GM21723 (cell line): ENCODE measurements at regions not wholly inside any gene's neighbourhood (a gene's known extent, or its start where the extent isn't known, plus 50 kb on each side); places are given as distances from the start of the nearest gene placed in this dataset.

Experiments
- ATAC-seq: cut with Tn5 transposase; IDR thresholded peaks from one replicate; pipeline ENCODE4 v1.9.1; 2021; ENCODE audit warnings: mild to moderate bottlenecking, moderate library complexity; ENCODE audit not compliant: unreplicated experiment

DNA sequence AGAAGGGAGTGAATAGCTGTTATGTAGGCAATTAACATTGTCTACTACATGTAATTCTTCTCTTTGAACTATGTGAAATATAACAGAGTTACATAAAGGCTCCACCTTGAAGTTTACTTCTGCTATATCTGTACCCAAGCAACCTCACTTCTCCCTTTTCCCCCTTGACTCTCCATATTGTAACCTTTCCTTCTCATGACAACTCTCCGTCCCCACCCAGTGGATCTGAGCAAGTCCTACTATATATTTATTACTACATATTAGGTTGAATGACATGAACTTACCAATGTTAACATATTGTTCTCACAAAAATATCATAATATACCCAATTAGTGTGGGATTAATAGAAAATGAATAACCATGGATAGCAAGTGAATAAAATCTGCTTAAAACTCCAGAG lies 93.2 kb upstream of the ATP8A1 start:
- no peak for ATAC-seq

DNA sequence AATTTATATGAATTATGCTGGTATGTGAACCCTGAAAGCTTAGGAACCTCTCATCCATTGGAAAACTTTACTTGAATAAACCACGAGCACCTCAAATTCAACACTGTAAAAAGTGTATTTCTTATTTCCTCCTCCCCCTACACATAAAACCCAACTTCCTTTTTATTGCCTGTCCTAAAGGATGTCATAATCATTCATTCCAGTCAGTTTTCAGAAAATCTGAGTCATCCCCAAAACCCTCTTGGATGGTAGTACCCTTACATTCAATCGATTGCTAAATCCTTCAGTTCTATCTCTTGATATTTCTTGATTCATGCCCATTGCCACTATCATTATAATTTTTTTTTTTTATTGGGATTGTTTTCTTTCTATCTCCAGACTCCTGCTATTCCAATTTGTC lies 91.1 kb upstream of the ATP8A1 start:
- no peak for ATAC-seq

DNA sequence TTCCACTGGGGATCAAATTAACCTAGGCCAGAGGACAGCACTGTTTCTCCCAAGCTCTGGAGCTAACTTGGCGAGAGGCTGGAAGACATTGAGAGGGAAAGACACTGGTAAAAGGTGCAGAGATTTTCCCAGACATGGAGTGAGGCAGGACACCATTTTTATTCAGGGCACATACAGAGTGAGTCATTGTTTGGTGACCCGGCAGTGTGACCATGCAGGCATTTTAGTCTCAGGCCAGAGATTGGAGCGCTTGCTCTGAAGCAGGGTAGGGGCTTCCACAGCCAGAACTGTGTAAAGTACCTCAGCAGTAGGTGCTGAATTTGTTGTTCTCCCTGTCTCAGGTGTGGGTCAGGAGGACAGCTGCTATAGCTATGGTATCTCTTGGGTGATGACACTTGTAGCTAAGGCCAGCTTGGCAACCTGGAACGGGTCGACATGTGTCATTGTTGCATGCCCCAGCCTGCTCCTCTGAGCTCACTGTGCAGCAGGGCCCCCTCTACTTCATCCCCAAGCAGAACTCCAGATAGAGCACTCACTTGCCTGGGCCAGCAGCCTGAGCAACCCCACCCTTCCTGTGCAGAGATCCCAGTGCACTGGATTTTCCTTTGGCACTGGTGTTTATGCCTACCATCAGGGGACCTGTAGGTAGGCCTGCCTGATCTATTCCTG lies 79.8 kb upstream of the ATP8A1 start:
- no peak for ATAC-seq

DNA sequence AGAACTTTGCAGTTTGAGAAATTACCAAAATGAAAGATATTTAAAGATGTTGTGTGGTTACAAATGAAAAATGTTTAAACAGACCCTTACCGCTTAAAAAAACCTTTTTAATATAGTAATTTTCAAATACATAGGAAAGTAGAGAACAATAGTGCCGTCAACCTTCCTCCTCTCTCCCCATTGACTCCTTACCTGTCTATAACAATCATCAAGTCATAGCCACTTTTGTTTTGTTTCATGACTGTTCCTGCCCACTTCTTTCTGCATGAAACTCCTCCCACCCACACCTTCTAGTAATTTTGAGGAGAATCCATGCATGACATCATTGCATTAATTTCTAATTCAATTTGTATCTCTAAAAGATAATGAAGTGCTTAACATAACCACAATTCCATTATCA lies 76.5 kb upstream of the ATP8A1 start:
- no peak for ATAC-seq

DNA sequence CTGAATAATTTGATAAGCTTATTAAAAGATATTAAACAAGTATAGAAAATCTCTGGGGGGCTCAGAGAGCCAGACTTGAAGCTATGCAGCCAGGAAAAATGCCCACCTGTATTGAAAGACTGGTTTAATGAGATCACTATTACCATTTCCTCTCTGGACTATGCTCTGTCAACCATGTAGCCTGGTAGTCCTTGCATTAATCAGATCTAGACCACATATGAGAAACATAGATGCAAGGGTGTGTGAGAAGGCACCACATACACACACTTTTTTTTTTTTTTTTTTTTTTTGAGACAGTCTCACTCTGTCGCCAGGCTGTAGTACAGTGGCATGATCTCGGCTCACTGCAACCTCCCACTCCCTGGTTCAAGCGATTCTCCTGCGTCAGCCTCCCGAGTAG lies 75.9 kb upstream of the ATP8A1 start:
- ATAC-seq: no peak

DNA sequence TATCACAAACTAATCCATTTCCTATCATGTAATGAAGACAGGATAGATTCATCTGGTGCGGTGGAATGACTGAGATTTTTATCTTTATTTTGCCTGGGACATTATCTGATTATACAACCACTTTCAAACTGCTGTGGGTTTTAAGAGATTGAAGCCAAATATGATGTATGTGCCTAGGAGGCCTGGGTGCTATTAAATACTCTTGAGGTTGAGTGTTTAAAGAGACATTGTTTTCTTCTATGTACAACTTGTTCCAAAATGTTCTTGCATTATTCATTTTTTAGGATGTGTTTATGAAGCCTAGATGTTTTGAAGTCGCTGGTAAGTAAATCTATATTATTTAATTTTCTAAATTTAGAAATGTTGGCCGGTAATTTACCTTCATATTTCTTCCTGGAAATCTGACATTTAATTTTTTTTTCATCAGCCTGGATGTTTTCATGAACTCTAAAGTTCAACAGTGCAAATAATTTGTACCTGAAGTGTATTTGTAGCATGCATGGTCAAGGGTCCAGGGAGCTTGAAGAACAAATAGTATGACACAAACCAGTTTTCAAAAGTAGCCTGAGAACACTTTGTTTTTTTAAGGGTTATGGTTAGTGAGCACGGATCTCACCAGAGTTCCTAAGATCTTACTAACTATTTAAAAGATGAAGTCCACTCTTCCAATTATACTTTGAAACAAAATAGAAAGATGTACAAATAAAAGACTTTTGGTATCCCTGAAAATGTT lies 72.8 kb upstream of the ATP8A1 start:
- no peak for ATAC-seq

DNA sequence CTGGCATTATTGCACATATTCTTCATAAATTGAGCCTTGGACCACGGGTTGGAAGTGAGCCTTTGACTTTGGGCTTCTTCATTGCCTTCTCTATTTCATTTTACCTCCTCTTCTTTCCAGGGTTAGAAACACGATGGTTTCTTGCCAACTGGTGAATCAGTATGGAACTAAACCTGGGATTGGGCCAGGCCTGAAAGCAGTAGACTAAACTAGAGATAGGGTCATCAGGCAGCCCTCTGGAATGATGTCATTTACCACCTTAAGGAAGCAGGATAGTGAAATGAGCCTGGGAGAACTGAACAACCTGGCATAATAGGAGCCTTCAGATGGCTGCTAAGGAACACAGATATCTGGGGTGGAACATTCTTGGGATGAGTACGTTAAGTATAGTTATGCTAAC lies 67.5 kb upstream of the ATP8A1 start:
- no peak for ATAC-seq

DNA sequence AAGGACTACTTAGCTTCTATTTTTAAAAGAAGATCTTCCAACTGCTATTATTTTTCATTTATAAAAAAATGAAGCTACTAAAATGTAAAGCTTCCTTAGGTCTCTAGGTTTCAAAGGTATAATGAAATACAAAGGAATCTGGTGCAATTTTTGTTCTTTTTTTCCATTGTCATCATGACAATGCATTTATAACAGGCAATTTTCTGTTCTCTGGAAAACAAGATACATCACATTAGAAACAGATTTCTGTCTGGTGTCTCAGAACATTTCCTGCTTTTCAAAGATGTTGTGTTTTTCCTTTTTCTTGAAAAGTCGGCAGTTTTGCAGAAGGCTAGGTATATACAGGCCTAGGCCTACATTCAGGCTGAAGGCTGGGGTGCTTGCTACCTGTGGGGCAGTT lies 63.6 kb upstream of the ATP8A1 start:
- ATAC-seq: no peak

DNA sequence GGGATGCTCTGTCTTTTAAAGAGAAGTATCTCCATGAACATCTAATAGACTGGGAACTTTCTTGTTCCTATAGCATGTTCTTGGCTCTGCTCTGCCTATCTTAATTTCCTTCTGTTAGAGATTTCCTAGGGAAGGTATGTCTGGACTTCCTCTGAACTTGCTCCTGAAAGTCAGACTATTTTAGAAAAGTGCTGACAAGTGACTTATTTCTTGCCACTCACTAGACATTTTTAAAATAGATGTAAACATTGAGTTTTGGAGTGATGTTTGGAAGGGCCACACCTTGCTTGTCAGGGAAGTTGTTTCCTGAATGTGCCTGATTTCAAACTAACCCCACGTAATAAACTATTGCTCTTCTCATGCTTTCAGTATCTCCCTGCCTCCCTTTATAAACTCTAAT lies 62.4 kb upstream of the ATP8A1 start:
- no peak for ATAC-seq

DNA sequence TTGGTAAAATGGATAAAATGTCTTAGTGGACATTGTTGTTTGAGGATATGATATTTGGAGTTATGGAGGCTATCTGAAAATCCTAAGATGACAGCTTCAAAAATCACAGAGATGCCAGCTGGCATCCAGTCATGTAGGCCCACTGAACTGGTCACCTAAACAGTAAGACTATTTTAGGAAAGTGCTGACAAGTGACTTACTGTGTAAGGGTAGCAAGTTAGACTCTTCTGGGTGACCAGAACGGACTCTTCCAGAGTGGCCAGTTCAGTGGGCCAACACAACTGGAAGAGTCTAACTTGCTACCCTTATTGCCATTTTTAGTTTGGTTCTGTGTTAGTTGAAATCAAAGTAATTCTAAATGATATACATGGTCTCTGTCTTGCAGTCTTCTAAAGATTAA lies 61.4 kb upstream of the ATP8A1 start:
- ATAC-seq: no peak

DNA sequence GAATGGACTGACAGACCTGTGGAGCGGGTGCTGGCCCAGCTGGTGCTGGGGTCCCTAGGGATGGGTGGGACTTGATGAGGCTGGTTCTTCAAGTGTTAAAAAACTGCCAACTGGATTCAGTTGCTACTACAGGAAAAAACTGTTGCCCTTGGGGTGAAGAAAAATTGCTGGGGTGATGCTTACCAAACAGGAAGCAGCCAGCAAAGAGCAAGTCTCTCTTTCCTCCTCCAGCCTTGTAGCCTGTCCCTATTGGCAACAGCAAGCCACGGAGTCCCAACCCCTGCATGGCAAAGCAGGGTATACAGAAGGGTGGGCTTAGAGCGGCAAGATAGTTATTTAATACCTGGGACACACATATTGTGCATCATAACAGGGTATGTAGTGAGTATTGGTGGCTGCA lies 60.1 kb upstream of the ATP8A1 start:
- no peak for ATAC-seq

DNA sequence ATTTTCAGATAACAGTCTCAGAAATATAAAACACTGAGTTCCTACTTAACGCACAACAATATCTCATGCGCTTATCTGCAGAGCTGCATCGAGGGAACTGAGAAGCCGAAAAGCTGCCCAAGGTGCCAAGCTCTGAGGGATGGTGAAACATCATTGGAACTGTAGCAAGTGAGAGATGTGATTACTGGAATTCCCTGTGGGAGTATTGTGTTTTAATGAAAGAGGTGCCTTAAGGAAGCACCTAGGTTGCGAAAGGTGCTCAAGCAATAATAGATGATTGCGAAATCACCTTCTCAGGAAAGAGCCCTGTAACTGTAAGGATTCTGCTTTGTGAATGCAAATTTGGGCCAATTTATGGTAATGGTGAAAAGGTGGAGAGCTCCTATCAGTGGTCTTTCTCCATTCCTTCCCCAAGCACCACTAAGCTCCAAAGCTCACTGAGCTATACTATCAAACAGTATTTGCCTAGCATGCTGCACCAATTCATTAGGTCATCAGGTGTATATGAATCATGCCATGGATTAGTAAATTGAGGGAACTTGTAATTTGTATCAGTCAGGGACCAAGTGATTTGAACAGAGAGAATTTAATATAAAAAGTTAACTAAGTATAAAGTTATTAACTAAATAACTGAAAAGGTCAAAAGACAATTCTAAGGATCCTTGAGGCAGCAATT lies 59.0 kb upstream of the ATP8A1 start:
- no peak for ATAC-seq

DNA sequence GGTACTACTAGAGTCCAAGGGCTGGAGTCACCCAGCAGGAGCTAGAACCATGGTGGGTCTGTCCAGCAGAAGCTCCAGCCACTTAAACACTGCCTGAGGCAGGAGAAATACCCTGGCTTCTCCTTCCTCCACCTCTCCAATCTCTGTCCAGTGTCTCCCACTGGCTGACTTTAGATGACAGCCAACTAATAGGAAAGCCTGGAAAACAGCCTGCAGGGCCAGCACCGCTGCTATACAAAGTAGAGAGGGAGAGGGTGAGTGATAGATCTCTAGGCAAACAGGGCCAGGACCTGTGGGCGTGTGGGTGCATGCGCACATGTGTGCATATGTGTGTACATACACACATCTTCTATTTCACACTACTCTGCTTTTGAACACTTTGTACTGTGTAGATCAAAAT lies 56.5 kb upstream of the ATP8A1 start:
- ATAC-seq: no peak

DNA sequence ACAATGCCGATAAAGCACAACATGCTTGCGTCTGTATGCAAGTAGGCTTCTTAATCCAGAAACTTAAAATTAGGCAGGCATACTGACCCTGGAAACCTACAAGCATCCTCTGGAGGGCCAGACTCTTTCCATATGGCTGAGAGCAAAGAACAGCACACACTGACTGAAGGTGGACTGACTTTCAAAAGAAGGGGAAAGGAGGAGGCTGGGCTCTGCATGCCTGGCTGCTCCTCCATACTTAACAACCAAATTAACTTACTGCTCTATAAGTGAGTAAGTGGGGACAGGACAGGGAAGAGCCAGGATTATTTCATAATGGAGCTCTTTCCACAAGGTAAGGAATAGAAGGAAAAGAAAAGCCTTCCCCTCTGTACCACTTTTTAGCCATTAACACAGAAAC lies 55.9 kb upstream of the ATP8A1 start:
- ATAC-seq: no peak

DNA sequence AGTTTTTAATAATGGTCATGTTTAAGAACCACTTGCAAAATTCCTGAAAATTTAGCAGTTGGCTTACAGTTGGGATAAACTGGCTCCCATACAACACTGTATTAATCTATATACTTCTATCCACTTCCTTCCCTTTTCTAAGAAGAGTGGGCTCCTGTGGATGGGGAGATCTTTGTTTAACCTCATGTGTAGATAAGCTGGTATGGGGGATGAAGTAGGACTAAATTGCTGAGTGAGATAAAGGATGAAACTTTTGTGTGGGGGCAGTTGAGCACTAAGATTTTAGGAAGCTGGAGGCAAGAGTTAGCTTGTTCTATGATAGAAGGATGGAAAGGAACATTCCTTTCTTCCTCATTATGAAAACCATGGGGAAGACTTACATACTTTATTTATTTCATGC lies 54.6 kb upstream of the ATP8A1 start:
- ATAC-seq: no peak

DNA sequence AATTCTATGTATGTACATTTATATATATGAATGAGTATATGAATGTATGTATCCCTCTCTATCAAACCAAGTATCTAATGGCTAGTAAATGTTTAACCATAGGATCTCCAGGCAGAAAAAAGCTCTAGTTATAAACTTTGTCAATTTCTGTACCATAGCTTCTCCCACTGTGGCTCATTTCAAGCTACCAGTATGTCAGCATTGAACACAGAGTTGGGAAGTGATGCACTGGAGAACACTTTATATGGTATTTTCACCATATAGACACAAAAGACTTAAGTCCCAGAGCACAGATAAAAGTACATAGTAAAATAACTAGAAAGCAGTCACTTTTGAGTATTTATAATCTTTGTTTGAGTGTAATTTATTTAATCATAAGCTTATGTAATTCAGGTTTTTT lies 53.9 kb upstream of the ATP8A1 start:
- no peak for ATAC-seq

DNA sequence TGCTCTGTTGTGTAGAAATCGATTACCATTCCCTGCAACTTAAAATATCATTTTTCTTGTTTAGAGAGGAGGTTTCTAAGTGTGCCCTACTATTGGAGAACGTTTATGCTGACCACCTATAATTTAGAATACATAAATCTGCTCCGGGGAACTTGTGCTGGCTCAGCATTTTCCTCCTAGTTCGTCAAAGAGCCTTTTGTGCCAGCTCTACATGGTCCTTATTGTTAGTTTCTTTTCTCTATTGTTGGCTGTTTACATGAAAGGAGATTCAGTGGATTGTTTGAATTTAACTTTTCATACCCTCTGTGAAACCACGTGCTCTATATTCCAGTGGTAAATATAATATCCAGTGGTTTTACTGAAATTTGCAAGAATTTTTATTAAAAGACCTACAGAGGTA lies 53.4 kb upstream of the ATP8A1 start:
- no peak for ATAC-seq

DNA sequence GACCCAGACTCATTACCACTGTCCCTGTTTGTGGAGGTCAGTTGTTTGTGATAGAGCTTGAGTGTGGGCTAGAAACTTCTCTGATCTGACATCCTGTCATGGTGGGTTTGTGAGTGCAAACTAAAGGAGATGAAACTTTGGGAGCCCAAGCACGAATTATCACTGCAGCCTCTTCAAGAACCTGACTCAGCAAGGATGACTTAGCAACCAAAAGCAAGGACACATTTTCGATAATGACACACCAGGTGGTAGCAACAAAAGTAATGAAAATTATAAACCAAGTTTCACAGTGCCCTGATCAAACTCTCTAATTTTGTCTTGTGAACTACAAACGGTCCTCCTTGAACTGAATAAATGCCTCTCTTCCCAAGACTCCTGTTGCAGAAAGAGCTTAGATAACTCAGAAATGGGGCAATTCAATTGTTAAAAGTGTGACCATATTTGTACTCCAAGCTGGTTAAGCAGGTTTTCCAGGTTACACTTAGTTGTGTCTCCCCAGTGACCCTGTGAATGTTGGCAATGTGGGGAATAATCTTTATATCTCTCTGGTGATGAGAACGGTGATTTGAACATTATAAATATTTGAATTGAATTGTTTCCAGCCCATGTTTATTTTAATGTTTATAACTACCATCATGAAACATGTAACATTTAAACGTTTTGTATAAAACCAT lies 52.6 kb upstream of the ATP8A1 start:
- no peak for ATAC-seq

DNA sequence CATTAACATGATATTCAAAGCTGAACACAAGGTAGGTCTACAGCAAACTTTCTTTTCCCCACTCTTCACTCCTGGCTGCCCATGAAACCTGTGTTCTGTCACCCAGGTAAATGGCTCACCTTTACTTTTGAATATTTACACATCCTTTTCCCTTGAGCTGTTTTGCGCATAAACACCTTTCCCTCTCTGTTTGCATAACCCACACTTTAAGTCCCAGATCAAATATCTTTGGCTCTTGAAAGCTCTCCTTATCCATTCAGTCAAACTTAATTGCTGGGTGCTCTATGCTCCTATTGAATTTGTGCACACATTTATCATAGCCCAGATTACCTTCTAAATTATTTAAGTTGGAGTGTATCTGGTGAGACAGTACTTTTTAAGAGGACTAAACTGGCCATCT lies 51.7 kb upstream of the ATP8A1 start:
- ATAC-seq: no peak
